Pancreas (tissue), 10 donors: ENCODE measurements at regions not wholly inside any gene's neighbourhood (a gene's known extent, or its start where the extent isn't known, plus 50 kb on each side); places are given as distances from the start of the nearest gene placed in this dataset.

ENCODE experiments used
- ATAC-seq, 4 donors: fragments of 200-7000 bp; cut with Tn5 transposase; one replicate each; pipeline versions ENCODE4 v1.8.0 to v1.9.1; 2020; ENCODE audit warnings: mild to moderate bottlenecking in 4 of 4, moderate library complexity in 4 of 4
- DNase-seq, 6 donors: peaks; one replicate each; pipeline ENCODE4 v3.0.0-alpha.2; 2020
- FAIRE-seq: peaks from 2 replicates; lab custom pipeline; 2012; peaks lifted over from hg19 to GRCh38; lab: Jason Lieb, UNC
- H3K27ac ChIP-seq, 4 donors: fragments of 200-600 bp; sonication (generic); 1 replicate in 3 of 4; 2 replicates in 1 of 4; pipeline versions ENCODE4 v1.5.0 to v1.8.0; 2020
- H3K27me3 ChIP-seq, 4 donors: fragments of 200-600 bp; one replicate each; pipeline ENCODE4 v1.8.0; 2021
- H3K36me3 ChIP-seq, 3 donors: fragments of 200-600 bp; sonication (generic) in 1 of 3; one replicate each; pipeline versions ENCODE4 v1.5.0 to v1.8.0; 2020 to 2021
- H3K4me1 ChIP-seq, 3 donors: fragments of 200-600 bp; one replicate each; pipeline ENCODE4 v1.8.0; 2021
- H3K4me3 ChIP-seq, 4 donors: fragments of 200-600 bp; sonication (generic) in 2 of 4; one replicate each; pipeline versions ENCODE4 v1.5.0 to v1.8.0; 2020 to 2021
- H3K9me3 ChIP-seq, 4 donors: fragments of 200-600 bp; one replicate each; pipeline ENCODE4 v1.8.0; 2021
- CTCF ChIP-seq, 4 donors: fragments of 200-600 bp; sonication (generic) in 3 of 4; IDR thresholded peaks; one replicate each; pipeline versions ENCODE4 v1.5.0 to v1.8.0; 2021; ENCODE audit warnings: antibody characterized with exemption in 4 of 4
- WGBS, 2 donors: extraction: QIAGEN DNeasy Blood & Tissue Kit; methylation state at CpG; one replicate each; pipeline ENCODE4 v1.1.7; 2013; 5-methylcytosine and 5-hydroxymethylcytosine counted together
- intact Hi-C, 3 donors: fragments of 100-400 bp; cut with DNase I; formaldehyde crosslinking; loops; one replicate each; pipeline versions ENCODE4 v1.11.1 to v1.14.2; 2022
- donor health status: healthy with polysubstance abuse.
- donor health status: DM: no; HTN: no; CAD: no; lungs with moderate emphysema.
- donor health status: DM: no; HTN: no; CAD: no.
- donor health status: control.
- donor health status: control.
- donor health status: Bipolar disorder and iron deficiency.
- donor health status: DM: yes; HTN: yes; CAD: no.
- donor health status: DM: no; HTN: no; CAD: no.
- donor health status: DM: no; HTN: no; CAD: no.
- donor health status: DM: yes; HTN: yes; CAD: no.

GRCh38 chr3:104044002-104044401 is 1322.7 kb upstream of the ALCAM start:
- H3K9me3 ChIP-seq, result no peaks in the 10 kb centered on the region
- 60 to 77% methylated on average over 1 of the region's 1 CpG for whole genome bisulfite sequencing, 2 donors
- TF ChIP-seq CTCF (IDR thresholded peaks at IDR 0.05), result no peak
- H3K27me3 ChIP-seq, result no peaks in the 10 kb centered on the region
- H3K4me3 ChIP-seq, result no peak overlapping the region
- H3K4me1 ChIP-seq, result no peaks in the 10 kb centered on the region
- DNase-seq (no peak), ATAC-seq (no peak), FAIRE-seq (no peak)
- no peaks in the 10 kb centered on the region for H3K36me3 ChIP-seq
- no peak overlapping the region for H3K27ac ChIP-seq
- intact Hi-C loops, result no loop called here

DNA sequence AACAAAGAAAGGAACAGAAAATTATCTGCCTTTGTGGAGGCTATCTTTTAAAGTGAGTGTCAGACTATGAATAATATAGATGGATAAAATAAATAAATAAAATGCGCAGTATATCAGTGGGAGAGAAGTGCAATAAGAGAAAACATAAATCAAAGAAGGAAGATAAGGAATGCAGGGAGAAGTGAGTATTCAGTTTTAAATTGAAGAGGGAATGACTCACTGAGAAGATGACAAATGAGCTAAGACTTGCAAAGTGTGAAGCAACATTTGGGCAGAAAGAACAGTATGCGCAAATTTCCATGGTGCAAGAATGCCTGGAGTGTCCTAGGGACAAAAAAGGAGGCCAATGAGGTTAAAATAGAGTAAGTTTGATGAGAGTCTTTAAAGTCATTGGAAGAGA is 1300.1 kb upstream of the ALCAM start:
- ATAC-seq, result peak in 1 of 4 donors; percentile 38
- DNase-seq, result no peak
- TF ChIP-seq CTCF (IDR thresholded peaks at IDR 0.05), result no peak
- no peak overlapping the region for H3K4me3 ChIP-seq
- H3K36me3 ChIP-seq, result no peaks in the 10 kb centered on the region
- no peak overlapping the region for H3K27ac ChIP-seq
- H3K4me1 ChIP-seq, result no peaks in the 10 kb centered on the region
- intact Hi-C loops, result no loop called here
- no peaks in the 10 kb centered on the region for H3K27me3 ChIP-seq
- no peaks in the 10 kb centered on the region for H3K9me3 ChIP-seq
- WGBS, 2 donors, result 57 to 59% methylated on average over 2 of the region's 2 CpGs
- FAIRE-seq, result no peak

GRCh38 chr3:104069114-104069513 is 1297.6 kb upstream of the ALCAM start:
- no peak for ATAC-seq
- TF ChIP-seq CTCF (IDR thresholded peaks at IDR 0.05), result no peak
- WGBS, 2 donors, result 46 to 47% methylated on average over 3 of the region's 3 CpGs
- no peaks in the 10 kb centered on the region for H3K9me3 ChIP-seq
- no peaks in the 10 kb centered on the region for H3K36me3 ChIP-seq
- intact Hi-C loops, result no loop called here
- H3K27ac ChIP-seq, result no peak overlapping the region
- FAIRE-seq, result no peak
- H3K27me3 ChIP-seq, result no peaks in the 10 kb centered on the region
- DNase-seq, result no peak
- no peaks in the 10 kb centered on the region for H3K4me1 ChIP-seq
- no peak overlapping the region for H3K4me3 ChIP-seq

GRCh38 chr3:104070906-104071305 is 1295.8 kb upstream of the ALCAM start:
- Histone ChIP-seq H3K4me1 (no peaks in the 10 kb centered on the region), H3K4me3 (no peak overlapping the region), H3K9me3 (no peaks in the 10 kb centered on the region), H3K36me3 (no peaks in the 10 kb centered on the region), H3K27me3 (no peaks in the 10 kb centered on the region), H3K27ac (no peak overlapping the region)
- intact Hi-C loops, result no loop called here
- ATAC-seq (no peak), DNase-seq (no peak), FAIRE-seq (no peak)
- no peak for TF ChIP-seq CTCF (IDR thresholded peaks at IDR 0.05)
- 31 to 38% methylated on average over 1 of the region's 1 CpG for WGBS, 2 donors

DNA sequence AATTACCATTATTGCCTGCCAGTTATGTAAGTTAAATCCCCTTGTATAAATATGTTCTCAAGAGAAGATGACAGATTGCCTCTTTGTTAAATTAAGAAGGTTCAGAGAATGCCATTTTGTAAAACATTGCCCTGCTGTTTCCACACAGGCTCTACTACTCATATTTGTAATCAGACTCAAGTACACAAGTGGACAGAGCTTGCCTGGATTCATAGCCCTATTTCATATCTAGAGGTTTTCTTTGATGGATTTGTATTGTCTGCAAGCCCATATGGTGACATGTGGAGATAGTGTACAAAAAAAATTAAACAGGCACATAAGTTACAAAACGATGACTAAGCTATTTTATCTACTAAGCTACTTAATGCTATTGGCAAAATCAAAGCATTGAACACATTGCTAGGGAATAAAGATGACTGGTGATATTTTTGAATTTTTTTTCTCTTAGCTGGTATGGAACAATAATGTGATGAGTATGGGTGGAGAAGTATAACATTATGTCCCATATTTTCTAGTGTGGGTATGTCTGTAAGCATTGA is 1286.6 kb upstream of the ALCAM start:
- ATAC-seq (no peak), FAIRE-seq (no peak), DNase-seq (no peak)
- intact Hi-C loops, result no loop called here
- Histone ChIP-seq H3K27ac (no peak overlapping the region), H3K27me3 (no peaks in the 10 kb centered on the region), H3K36me3 (no peaks in the 10 kb centered on the region), H3K4me3 (no peak overlapping the region), H3K9me3 (no peaks in the 10 kb centered on the region), H3K4me1 (no peaks in the 10 kb centered on the region)
- no peak for TF ChIP-seq CTCF (IDR thresholded peaks at IDR 0.05)
- 22 to 36% methylated on average over 1 of the region's 1 CpG for WGBS, 2 donors
